GM21576 (cell line): ENCODE measurements at regions not wholly inside any gene's neighbourhood (a gene's known extent, or its start where the extent isn't known, plus 50 kb on each side); places are given as distances from the start of the nearest gene placed in this dataset.

Experiments
- ATAC-seq: cut with Tn5 transposase; IDR thresholded peaks from one replicate; pipeline ENCODE4 v1.9.1; 2021; ENCODE audit warnings: mild to moderate bottlenecking, moderate library complexity; ENCODE audit not compliant: unreplicated experiment

GRCh38 chr12:78579846-78580245 lies 284.7 kb upstream of the SYT1 start:
- ATAC-seq = no peak

- ATAC-seq = no peak
Observed at GRCh38 chr12:78580296-78580695, 284.3 kb upstream of the SYT1 start.

- ATAC-seq = no peak
Observed at GRCh38 chr12:78584695-78585094, 279.9 kb upstream of the SYT1 start.

GRCh38 chr12:78585132-78585531 lies 279.4 kb upstream of the SYT1 start:
- ATAC-seq = no peak

- ATAC-seq = no peak
Observed at GRCh38 chr12:78586790-78587189, 277.8 kb upstream of the SYT1 start.

GRCh38 chr12:78599366-78599765 lies 265.2 kb upstream of the SYT1 start:
- no peak for ATAC-seq

- no peak for ATAC-seq
Observed at GRCh38 chr12:78600541-78600940, 264.0 kb upstream of the SYT1 start.

GRCh38 chr12:78611504-78611903 lies 253.1 kb upstream of the SYT1 start:
- ATAC-seq = no peak

GRCh38 chr12:78612190-78612589 lies 252.4 kb upstream of the SYT1 start:
- ATAC-seq = no peak

GRCh38 chr12:78617683-78618082 lies 246.9 kb upstream of the SYT1 start:
- no peak for ATAC-seq

GRCh38 chr12:78622529-78623195 lies 241.9 kb upstream of the SYT1 start:
- ATAC-seq = no peak

GRCh38 chr12:78628491-78629100 lies 236.0 kb upstream of the SYT1 start:
- no peak for ATAC-seq

GRCh38 chr12:78636231-78636855 lies 228.2 kb upstream of the SYT1 start:
- no peak for ATAC-seq

GRCh38 chr12:78641837-78642423 lies 222.6 kb upstream of the SYT1 start:
- no peak for ATAC-seq

GRCh38 chr12:78645956-78646355 lies 218.6 kb upstream of the SYT1 start:
- no peak for ATAC-seq

GRCh38 chr12:78651755-78652154 lies 212.8 kb upstream of the SYT1 start:
- ATAC-seq = no peak

- no peak for ATAC-seq
Observed at GRCh38 chr12:78666584-78666983, 198.0 kb upstream of the SYT1 start.

GRCh38 chr12:78671295-78671694 lies 193.3 kb upstream of the SYT1 start:
- no peak for ATAC-seq

- no peak for ATAC-seq
Observed at GRCh38 chr12:78672033-78672432, 192.5 kb upstream of the SYT1 start.

GRCh38 chr12:78674311-78675090 lies 190.1 kb upstream of the SYT1 start:
- ATAC-seq = no peak

- no peak for ATAC-seq
Observed at GRCh38 chr12:78680596-78680995, 184.0 kb upstream of the SYT1 start.
